OCI-LY7 (cell line): ENCODE measurements at regions not wholly inside any gene's neighbourhood (a gene's known extent, or its start where the extent isn't known, plus 50 kb on each side); places are given as distances from the start of the nearest gene placed in this dataset.

Experiments used
- BruUV-seq: library from RNA; stranded (reverse); fragments of 400-500 nt; replicated peaks from 2 replicates; lab custom pipeline; 2021; lab: Mats Ljungman, UMichigan
- CTCF ChIA-PET: fragments of 300-600 bp; sonication (Branson Sonifier 250); formaldehyde crosslinking; loops from one replicate; lab custom pipeline; 2022; ENCODE audit warnings: antibody characterized with exemption; ENCODE audit not compliant: unreplicated experiment; lab: Charles Lee
- POLR2A ChIA-PET: fragments of 300-600 bp; sonication (Branson Sonifier 250); formaldehyde crosslinking; loops from one replicate; lab custom pipeline; 2022; ENCODE audit warnings: antibody characterized with exemption; lab: Charles Lee
- DNase-seq: peaks from one replicate; pipeline ENCODE4 v3.0.0-alpha.2; 2015; ENCODE audit warnings: low spot score
- H2AFZ ChIP-seq: fragments of 200-600 bp; sonication (generic), shearing (Covaris generic); 2 replicates; pipeline ENCODE4 v1.6.1; 2014; ENCODE audit warnings: mild to moderate bottlenecking, antibody characterized with exemption, low read length, moderate library complexity
- H3K27ac ChIP-seq: fragments of 200-600 bp; sonication (generic); 2 replicates; pipeline ENCODE4 v1.5.1; 2014; ENCODE audit warnings: mixed run types, low read depth, mild to moderate bottlenecking, moderate library complexity, low read length, inconsistent platforms; ENCODE audit not compliant: poor library complexity, severe bottlenecking
- H3K36me3 ChIP-seq: fragments of 200-600 bp; sonication (generic); 2 replicates; pipeline ENCODE4 v1.6.1; 2014; ENCODE audit warnings: mild to moderate bottlenecking, antibody characterized with exemption, low read length, moderate library complexity, mixed read lengths; ENCODE audit not compliant: insufficient read depth
- H3K4me1 ChIP-seq: fragments of 200-600 bp; sonication (generic); 2 replicates; pipeline ENCODE4 v1.5.1; 2014; ENCODE audit warnings: mild to moderate bottlenecking, low read length; ENCODE audit not compliant: insufficient read depth, poor library complexity, severe bottlenecking
- H3K4me2 ChIP-seq: fragments of 200-600 bp; sonication (generic); 2 replicates; pipeline ENCODE4 v1.6.1; 2014; ENCODE audit warnings: mild to moderate bottlenecking, low read length
- H3K4me3 ChIP-seq: fragments of 200-600 bp; sonication (generic); 2 replicates; pipeline ENCODE4 v1.5.1; 2014; ENCODE audit warnings: mild to moderate bottlenecking, low read depth, low read length; ENCODE audit not compliant: poor library complexity, severe bottlenecking
- H3K79me2 ChIP-seq: fragments of 200-600 bp; sonication (generic); 2 replicates; pipeline ENCODE4 v1.6.1; 2016; ENCODE audit warnings: low read depth, mild to moderate bottlenecking, low read length, moderate library complexity, mixed read lengths; ENCODE audit not compliant: insufficient read depth
- H3K9me2 ChIP-seq: fragments of 200-600 bp; sonication (generic); 2 replicates; pipeline ENCODE4 v1.6.1; 2016; ENCODE audit warnings: mild to moderate bottlenecking, low read length, mixed read lengths; ENCODE audit not compliant: insufficient read depth
- H3K9me3 ChIP-seq: fragments of 200-600 bp; sonication (generic); 2 replicates; pipeline ENCODE4 v1.6.1; 2014; ENCODE audit warnings: mild to moderate bottlenecking, mixed run types, low read length, mixed read lengths
- H4K20me1 ChIP-seq: fragments of 200-600 bp; sonication (generic); 2 replicates; pipeline ENCODE4 v1.6.1; 2014; ENCODE audit warnings: mild to moderate bottlenecking, antibody characterized with exemption, low read length, moderate library complexity, mixed read lengths; ENCODE audit not compliant: insufficient read depth
- EZH2phosphoT487 ChIP-seq: fragments of 200-600 bp; sonication (generic); IDR thresholded peaks from 2 replicates; pipeline ENCODE4 v1.6.1; 2018; ENCODE audit warnings: low read depth, borderline replicate concordance, mild to moderate bottlenecking, mixed run types, antibody characterized with exemption, low read length, moderate library complexity, mixed read lengths
- intact Hi-C: fragments of 100-400 bp; cut with micrococcal nuclease; formaldehyde crosslinking; loops from one replicate; pipeline ENCODE4 v1.10.0; 2022; ENCODE audit not compliant: unreplicated experiment
- TF ChIP-seq, protein P1 (sequence below): fragments of 200-600 bp; sonication (generic); conservative IDR thresholded peaks from 2 replicates; pipeline ENCODE4 v1.5.1; 2014; ENCODE audit warnings: mild to moderate bottlenecking, antibody characterized with exemption, low read length, moderate library complexity, mixed read lengths

DNA sequence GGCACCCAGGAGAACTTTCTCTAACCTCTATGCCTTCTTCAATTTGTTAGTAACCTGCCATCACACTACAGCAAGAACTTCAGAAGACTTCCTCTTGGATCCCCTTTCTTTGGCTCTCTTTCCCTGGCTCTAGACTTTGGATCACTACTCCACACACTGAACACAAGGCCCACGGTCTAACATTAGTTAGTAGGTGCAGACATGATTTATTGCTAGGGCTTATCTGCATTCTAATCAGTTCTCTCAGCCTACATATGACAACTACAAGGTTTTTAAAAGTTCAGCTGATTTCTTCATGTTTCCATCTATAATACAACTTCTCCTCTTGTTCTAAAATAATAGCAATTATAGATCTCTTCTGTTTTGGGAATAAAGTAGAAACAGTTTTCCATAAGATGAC is 209.1 kb upstream of the ANXA10 start:
- no peak overlapping the region for H2AFZ ChIP-seq
- CTCF ChIA-PET, result no interaction called here
- no peaks in the 10 kb centered on the region for H3K36me3 ChIP-seq
- no peaks in the 10 kb centered on the region for H3K9me2 ChIP-seq
- no peaks in the 10 kb centered on the region for H3K79me2 ChIP-seq
- TF ChIP-seq, protein P1, sequence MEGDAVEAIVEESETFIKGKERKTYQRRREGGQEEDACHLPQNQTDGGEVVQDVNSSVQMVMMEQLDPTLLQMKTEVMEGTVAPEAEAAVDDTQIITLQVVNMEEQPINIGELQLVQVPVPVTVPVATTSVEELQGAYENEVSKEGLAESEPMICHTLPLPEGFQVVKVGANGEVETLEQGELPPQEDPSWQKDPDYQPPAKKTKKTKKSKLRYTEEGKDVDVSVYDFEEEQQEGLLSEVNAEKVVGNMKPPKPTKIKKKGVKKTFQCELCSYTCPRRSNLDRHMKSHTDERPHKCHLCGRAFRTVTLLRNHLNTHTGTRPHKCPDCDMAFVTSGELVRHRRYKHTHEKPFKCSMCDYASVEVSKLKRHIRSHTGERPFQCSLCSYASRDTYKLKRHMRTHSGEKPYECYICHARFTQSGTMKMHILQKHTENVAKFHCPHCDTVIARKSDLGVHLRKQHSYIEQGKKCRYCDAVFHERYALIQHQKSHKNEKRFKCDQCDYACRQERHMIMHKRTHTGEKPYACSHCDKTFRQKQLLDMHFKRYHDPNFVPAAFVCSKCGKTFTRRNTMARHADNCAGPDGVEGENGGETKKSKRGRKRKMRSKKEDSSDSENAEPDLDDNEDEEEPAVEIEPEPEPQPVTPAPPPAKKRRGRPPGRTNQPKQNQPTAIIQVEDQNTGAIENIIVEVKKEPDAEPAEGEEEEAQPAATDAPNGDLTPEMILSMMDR, result no peak
- TF ChIP-seq EZH2phosphoT487, result no peak
- H3K9me3 ChIP-seq, result no peaks in the 10 kb centered on the region
- intact Hi-C loops, result no loop called here
- BruUV-seq, result no TSS peak
- POLR2A ChIA-PET, result no interaction called here
- no peak overlapping the region for H3K4me3 ChIP-seq
- H3K4me1 ChIP-seq, result no peaks in the 10 kb centered on the region
- H3K27ac ChIP-seq, result no peak overlapping the region
- no peak for DNase-seq
- H4K20me1 ChIP-seq, result no peaks in the 10 kb centered on the region
- H3K4me2 ChIP-seq, result no peak overlapping the region

GRCh38 chr4:167885071-167885470 is 207.3 kb upstream of the ANXA10 start:
- H3K4me2 ChIP-seq, result no peak overlapping the region
- no peaks in the 10 kb centered on the region for H4K20me1 ChIP-seq
- no peak overlapping the region for H3K27ac ChIP-seq
- BruUV-seq, result no TSS peak
- no peak overlapping the region for H3K4me3 ChIP-seq
- TF ChIP-seq EZH2phosphoT487, result no peak
- TF ChIP-seq, protein P1, result no peak
- H3K79me2 ChIP-seq, result no peaks in the 10 kb centered on the region
- H2AFZ ChIP-seq, result no peak overlapping the region
- no peak for DNase-seq
- no peaks in the 10 kb centered on the region for H3K36me3 ChIP-seq
- CTCF ChIA-PET, result no interaction called here
- H3K4me1 ChIP-seq, result no peaks in the 10 kb centered on the region
- intact Hi-C loops, result no loop called here
- no peaks in the 10 kb centered on the region for H3K9me3 ChIP-seq
- no peaks in the 10 kb centered on the region for H3K9me2 ChIP-seq
- POLR2A ChIA-PET, result interaction anchor here (1.2 kb wide), 1 partner anchor 10 kb away, joined by 3 read pairs; no protein-coding TSS in a partner anchor

- intact Hi-C loops, result no loop called here
- DNase-seq, result no peak
- BruUV-seq, result no TSS peak
- no peaks in the 10 kb centered on the region for H3K9me2 ChIP-seq
- POLR2A ChIA-PET, result no interaction called here
- no peak overlapping the region for H3K27ac ChIP-seq
- H3K79me2 ChIP-seq, result no peaks in the 10 kb centered on the region
- no peaks in the 10 kb centered on the region for H3K36me3 ChIP-seq
- no peaks in the 10 kb centered on the region for H3K9me3 ChIP-seq
- CTCF ChIA-PET, result no interaction called here
- no peaks in the 10 kb centered on the region for H4K20me1 ChIP-seq
- no peak for TF ChIP-seq EZH2phosphoT487
- TF ChIP-seq, protein P1, result no peak
- no peaks in the 10 kb centered on the region for H3K4me1 ChIP-seq
- H3K4me3 ChIP-seq, result no peak overlapping the region
- no peak overlapping the region for H2AFZ ChIP-seq
- H3K4me2 ChIP-seq, result no peak overlapping the region
These were observed 206.5 kb upstream of the ANXA10 start for GRCh38 chr4:167885872-167886271.
